NCI-H2227 (cell line): ENCODE measurements at regions not wholly inside any gene's neighbourhood (a gene's known extent, or its start where the extent isn't known, plus 50 kb on each side); places are given as distances from the start of the nearest gene placed in this dataset.

Experiments
- DNase-seq: peaks from one replicate; lab custom pipeline; 2025; ENCODE audit not compliant: unreplicated experiment; lab: John Stamatoyannopoulos, UW

GRCh38 chr17:59451706-59452105 lies 113.7 kb upstream of the DHX40 start:
- DNase-seq: no peak

- DNase-seq: no peak
Measured at GRCh38 chr17:59454633-59455105, 110.7 kb upstream of the DHX40 start.

DNA sequence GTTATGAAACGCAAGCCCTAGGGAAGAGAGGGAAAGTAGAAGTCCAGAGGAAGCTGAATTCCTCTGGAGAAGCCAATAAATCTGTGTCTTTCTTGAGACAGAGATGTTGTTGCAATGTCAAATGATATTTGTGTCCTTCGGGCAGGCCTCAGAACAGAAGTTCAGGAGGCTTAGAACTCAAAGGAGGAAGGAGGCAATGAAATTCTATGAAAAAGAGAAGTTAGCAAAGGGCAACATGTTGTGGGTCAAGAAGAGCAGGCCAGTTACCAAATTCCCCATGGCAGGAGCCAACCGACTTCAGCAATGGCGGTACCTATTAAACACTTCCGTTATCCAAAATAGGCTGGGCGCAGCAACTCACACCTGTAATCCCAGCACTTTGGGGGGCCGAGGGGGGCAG lies 109.0 kb upstream of the DHX40 start:
- no peak for DNase-seq

DNA sequence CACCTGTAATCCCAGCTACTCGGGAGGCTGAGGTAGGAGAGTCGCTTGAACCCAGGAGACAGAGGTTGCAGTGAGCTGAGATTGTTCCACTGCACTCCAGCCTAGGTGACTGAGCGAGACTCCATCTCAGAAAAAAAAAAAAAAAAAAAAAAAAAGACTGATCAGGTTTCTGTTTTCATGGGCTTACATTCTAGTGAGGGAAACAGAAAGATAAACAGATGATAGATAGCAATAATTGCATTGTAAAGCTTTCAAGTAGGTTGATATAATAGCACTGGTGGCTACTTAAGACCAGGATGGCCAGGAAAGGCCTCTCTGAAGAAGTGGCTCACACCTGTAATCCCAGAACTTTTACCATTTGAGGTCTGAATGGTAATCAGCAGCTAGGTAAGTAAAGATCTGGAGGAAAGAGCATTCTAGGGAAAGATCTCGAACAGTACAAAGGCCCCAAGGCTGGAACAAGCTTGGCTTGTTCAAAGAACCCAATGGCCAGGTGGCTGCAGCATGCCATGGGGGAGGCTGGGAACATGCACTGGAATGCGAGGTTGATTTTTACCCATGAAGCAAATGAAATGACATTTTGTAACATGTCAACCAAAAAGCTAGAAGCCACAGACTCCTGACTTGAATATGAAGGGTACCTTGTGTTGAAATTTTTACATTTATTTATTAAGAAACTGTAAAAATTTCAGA lies 108.3 kb upstream of the DHX40 start:
- no peak for DNase-seq

- peak; percentile 43 for DNase-seq
Measured at GRCh38 chr17:59462385-59462784, 103.0 kb upstream of the DHX40 start.

- no peak for DNase-seq
Measured at GRCh38 chr17:59464246-59464645, 101.2 kb upstream of the DHX40 start.

DNA sequence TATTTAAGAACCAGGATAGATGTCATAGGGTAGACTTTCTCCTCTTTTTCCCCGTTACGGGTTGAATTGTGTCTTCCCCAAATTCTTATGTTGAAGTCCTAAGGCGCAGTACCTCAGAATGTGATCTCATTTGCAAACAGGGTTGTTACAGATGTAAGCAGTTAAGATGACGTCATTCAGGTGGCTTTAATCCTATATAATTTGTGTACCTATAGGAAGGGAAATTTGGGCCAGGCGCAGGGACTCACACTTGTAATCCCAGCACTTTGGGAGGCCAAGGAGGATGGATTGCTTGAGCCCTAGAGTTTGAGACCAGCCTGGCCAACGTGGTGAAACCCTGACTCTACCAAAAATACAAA lies 99.5 kb upstream of the DHX40 start:
- no peak for DNase-seq

- no peak for DNase-seq
Measured at GRCh38 chr17:59466946-59467801, 98.2 kb upstream of the DHX40 start.

- DNase-seq: no peak
Measured at GRCh38 chr17:59469786-59470485, 95.5 kb upstream of the DHX40 start.

- no peak for DNase-seq
Measured at GRCh38 chr17:59470624-59471297, 94.6 kb upstream of the DHX40 start.

GRCh38 chr17:59476413-59476812 lies 89.0 kb upstream of the DHX40 start:
- DNase-seq: no peak

DNA sequence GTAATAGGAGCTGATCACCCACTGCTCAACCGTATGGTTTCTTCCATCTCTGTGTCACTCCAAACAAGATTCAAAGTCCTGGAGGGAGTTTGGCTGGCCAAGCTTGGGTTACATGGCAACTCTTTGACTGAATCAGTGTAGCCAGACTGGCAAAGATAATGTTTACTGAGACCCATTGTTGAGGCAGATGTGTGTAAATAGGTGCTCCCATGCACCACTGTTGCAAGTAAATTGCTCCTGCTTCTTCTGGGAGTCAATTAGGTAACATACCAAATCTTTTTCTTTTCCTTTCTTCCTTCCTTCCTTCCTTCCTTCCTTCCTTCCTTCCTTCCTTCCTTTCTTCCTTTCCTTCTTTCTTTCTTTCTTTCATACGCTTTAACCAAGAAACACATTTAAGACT lies 86.3 kb upstream of the DHX40 start:
- DNase-seq: no peak

- no peak for DNase-seq
Measured at GRCh38 chr17:59483860-59484259, 81.5 kb upstream of the DHX40 start.

GRCh38 chr17:59485015-59485414 lies 80.4 kb upstream of the DHX40 start:
- no peak for DNase-seq

GRCh38 chr17:59485946-59486345 lies 79.5 kb upstream of the DHX40 start:
- DNase-seq: no peak

DNA sequence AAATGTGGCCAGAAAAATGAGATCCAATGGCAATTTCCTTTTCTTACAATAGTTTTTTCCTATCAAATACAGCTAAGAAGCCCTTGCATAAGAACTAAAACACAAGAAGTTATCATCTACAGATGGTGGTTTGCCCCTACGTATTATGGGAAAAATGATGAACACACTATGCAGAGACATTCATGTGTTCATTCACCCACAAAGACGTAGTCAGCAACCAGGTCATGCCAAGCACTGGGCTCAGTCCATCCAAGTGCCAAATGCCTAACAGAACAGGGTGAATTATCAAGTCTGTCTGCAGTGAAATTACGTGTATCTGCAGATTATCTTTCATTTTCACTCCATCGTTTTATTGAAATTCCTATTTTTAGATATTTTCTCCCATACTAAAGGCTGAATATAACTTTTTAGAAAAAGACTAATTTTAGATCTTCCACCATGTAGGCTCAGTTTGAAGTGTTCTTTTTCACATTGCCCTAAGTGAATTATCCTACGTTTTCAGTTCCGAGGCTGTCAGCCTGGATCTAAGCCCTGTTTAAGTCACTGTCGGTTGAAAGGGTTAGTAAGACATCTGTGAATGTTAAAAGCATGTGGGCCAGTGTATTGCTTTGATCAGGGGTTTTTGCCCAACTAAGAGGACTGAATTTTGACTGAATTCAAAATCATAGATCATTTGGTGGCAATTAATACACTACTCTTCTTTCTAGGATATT lies 78.1 kb upstream of the DHX40 start:
- DNase-seq: no peak

DNA sequence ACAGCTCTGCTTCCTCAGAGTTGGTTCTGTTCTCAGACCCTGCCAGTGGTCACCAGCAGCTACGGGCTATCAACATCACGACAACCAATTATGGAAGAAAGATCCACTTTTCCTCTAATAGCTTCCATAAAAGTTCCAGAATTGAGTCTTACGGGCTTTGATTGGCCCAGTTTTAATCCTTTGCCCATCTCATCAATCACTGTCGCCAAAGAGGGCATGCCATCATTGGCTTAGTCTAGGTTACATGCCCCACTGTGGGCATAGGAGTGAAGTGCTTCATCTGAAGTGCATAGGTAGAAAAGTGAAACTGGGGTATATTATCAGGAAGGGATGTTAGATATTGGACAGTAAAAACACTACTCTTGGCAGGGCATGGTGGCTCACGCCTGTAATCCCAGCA lies 76.6 kb upstream of the DHX40 start:
- no peak for DNase-seq

- no peak for DNase-seq
Measured at GRCh38 chr17:59490216-59490615, 75.2 kb upstream of the DHX40 start.

- no peak for DNase-seq
Measured at GRCh38 chr17:59491353-59492090, 73.9 kb upstream of the DHX40 start.

DNA sequence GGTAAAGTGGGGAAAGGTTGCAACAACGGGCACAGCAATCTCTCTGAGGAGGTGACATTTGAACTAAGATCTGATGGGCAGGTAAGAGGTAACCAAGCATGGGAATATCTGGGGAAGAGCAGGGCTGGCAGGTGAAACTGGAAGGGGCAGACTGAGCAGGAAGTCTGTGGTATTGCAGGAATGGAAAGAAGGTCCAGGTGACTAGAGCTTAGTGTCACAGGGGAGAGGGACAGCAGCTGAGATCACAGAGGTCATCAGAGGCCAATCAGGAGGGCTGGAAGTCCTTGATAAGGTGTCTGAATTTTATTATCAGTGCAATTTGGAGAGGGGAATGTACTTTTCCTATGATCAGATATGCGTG lies 73.3 kb upstream of the DHX40 start:
- no peak for DNase-seq
